ENCODE measurements at regions not wholly inside any gene's neighbourhood (a gene's known extent, or its start where the extent isn't known, plus 50 kb on each side); places are given as distances from the start of the nearest gene placed in this dataset.

DNA sequence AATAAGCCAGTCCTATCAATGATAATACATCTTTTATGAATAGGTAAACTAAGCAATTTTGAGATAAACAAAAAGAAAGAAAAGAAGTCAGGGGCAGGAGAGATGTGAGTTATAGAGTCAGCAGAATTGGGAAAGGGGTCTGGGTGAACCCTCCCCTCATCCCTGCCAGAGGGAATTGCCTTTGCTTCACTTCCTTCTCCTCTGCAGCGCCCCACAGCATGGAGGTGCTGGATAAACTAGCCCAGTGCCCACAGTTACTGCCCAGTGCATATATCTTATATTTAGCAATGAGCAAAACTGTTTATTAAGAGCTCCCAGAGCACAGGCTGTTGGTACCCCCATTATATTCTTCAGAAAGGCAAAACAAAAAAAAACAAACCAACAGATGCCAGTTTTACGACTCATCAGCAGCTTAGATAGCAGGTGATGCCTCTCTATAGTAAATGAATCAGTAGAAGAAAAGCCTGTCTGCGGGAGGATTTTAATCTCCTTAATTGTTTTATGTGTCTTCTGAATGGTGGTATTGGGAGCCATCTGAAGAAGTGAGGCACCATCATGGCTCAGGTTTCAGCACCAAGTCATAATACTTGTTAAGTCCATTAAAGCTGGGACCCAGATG, 419.2 kb downstream of the EPM2A start:
- DNase-seq = no peak

- no peak for DNase-seq
Observed at GRCh38 chr6:145318952-145319351, 416.4 kb downstream of the EPM2A start.

GRCh38 chr6:145319605-145320004, 415.7 kb downstream of the EPM2A start:
- DNase-seq = no peak

- no peak for DNase-seq
Observed at GRCh38 chr6:145323646-145324045, 411.7 kb downstream of the EPM2A start.

GRCh38 chr6:145327586-145327985, 407.7 kb downstream of the EPM2A start:
- DNase-seq = no peak

GRCh38 chr6:145329257-145329656, 406.1 kb downstream of the EPM2A start:
- no peak for DNase-seq

DNA sequence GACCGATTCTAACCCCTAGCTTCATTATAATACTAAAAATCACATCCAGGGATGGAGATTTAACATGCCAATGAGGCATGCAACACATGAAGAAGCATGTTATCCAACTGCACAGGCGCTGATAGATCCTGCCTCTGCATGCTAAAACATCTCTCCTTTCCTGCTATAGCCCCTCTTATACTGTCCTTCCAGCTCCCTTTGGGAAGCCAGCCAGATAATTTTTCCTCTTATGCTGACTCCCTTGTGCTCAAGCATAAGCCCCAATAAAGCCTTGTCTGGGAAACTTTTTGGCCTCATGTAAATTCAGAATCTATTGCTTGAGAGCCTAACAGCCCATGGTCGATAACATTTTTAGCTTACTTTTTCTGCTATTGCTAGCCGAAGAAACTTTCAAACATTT, 404.3 kb downstream of the EPM2A start:
- no peak for DNase-seq

DNA sequence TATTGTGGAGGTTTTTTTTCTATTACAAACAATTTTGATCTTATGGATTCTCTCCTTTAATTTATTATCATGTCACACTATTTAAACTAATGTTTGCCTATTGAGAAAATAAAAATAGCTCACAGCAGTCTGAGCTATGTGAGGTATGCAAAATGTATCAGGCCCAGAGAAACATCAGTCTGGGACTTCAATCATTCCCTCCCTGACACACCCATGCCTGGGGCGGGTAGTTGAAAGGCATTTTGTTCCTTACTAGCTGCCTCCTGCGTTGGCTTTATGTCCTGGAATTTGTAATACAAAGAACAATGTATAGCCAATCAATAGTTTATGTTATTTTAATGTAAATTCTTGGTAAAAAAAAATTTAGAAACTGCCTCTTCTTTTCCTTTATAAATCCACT, 403.3 kb downstream of the EPM2A start:
- no peak for DNase-seq

GRCh38 chr6:145336119-145336518, 399.2 kb downstream of the EPM2A start:
- no peak for DNase-seq

DNA sequence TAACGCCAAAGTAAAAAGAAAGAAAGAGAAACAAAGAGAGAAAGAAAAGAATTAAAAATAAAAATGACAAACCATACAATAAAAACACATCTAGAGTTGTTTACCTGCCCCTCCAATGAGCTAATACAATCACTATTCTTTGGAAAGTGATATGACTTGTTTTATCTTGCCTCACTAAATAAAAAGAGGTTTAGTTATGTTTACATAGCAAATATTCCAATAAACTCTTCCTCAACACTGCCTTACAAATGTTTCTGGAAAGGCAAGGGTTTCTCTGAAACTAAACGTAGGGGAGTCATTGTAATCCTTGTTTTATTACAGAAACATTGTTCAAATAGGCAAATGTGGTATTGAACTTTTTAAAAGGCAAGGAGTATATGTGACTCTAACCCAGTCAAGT, 396.2 kb downstream of the EPM2A start:
- DNase-seq = no peak

GRCh38 chr6:145340256-145340655, 395.1 kb downstream of the EPM2A start:
- DNase-seq = no peak

DNA sequence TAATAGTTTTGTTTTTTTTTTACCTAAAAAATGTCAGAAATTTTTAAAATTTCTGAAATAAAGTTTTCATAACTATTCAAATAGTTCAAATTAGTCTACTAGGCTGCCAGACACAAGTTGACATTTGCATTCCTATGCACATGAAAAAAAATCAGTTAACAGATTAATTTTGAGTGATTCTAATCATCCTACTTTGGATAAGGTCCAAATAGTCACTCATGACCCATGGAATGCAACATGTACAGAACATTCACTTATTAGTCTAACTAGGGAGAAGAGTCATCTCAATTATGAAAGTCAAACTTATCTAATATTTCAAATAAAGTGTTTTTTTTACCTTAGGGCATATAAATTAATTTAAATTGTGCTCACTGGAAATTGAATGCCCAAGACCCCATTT, 390.2 kb downstream of the EPM2A start:
- DNase-seq = no peak

- no peak for DNase-seq
Observed at GRCh38 chr6:145347216-145347615, 388.1 kb downstream of the EPM2A start.

GRCh38 chr6:145349950-145350510, 385.3 kb downstream of the EPM2A start:
- no peak for DNase-seq

GRCh38 chr6:145350928-145351327, 384.4 kb downstream of the EPM2A start:
- DNase-seq = no peak

GRCh38 chr6:145352382-145353080, 382.8 kb downstream of the EPM2A start:
- DNase-seq = no peak

DNA sequence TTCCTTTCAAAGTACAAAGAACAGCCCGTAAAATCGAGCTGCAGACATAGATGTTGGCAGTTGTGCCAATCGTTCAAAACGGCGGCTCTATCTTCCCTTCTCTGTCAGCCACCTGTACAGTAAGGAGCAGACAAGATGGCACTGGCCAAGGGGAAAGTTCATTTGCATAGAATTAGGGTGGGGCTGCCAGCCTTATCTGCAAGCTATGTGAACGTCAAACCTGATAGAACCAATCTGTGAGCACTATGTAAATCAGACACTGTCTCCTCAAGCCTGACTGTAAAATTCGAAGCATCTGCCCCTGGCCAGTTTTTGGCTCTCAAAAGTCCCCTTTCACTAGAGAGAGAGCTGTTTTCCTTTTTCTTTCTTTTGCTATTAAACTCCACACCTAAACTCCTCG, 374.5 kb downstream of the EPM2A start:
- no peak for DNase-seq

DNA sequence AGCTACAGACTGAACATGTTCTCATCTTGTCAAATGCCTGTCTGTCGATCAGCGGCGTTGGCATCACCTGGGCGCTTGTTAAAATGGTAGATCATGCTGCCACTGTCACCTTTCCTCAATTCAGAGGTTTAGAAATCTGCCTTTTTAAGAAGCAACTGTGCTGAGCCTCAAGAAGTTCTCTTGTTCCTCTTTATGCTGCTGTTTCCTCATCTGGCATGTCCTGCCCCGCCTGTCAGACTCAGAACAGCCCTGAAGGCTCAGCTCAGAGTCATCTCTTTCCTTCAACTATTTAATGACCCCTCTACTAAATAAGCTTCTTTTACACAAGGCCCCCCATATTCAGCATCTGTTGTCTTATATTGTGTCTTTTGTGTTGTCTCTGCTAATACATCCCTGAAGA, 368.2 kb downstream of the EPM2A start:
- no peak for DNase-seq

GRCh38 chr6:145368075-145368474, 367.2 kb downstream of the EPM2A start:
- no peak for DNase-seq

GRCh38 chr6:145370559-145370958, 364.8 kb downstream of the EPM2A start:
- DNase-seq = no peak

DNA sequence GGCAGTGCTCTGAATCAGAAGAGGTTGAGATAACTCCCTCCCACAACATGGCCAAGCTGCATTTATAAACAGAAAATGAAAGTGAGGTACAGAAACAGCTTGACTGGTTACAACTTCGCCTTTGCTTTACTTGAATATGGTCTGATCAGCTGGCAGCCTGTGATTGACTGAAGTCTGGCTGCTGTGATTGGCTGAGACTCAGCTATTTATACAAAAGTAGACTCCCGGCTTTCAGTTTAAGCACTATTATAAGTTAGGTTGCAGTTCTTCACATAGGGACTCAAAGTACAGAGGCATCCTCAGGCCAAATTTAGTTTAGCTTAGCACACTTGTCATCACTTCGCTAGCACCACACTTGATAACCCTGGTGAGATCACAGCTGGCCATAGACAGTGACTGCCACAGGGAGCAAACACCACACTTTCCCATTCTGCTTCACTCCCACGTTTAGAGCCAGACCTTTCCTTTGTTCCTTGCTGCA, 362.6 kb downstream of the EPM2A start:
- DNase-seq = no peak

GRCh38 chr6:145373826-145374225, 361.5 kb downstream of the EPM2A start:
- DNase-seq = no peak

GRCh38 chr6:145374570-145374969, 360.8 kb downstream of the EPM2A start:
- no peak for DNase-seq

GRCh38 chr6:145375502-145375901, 359.8 kb downstream of the EPM2A start:
- no peak for DNase-seq

DNA sequence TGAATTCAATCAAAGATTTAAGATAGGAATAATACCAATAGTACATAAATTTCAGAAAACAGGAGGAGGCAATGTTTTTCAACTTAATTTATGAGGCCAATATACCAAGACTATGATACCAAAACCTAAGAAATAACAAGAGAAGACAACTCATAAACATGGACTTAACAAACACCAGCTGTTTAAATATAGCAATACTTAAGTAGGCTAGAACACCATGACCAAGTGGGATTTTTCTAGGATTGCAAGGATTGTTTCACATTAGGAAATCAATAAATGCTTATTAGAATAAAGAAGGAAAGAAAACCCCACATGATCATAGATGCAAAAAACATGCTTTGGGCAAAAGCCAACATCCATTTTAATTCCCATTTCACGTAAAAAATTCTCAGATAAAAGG, 355.1 kb downstream of the EPM2A start:
- no peak for DNase-seq
